Peyer's patch (tissue), 4 donors: ENCODE measurements at regions not wholly inside any gene's neighbourhood (a gene's known extent, or its start where the extent isn't known, plus 50 kb on each side); places are given as distances from the start of the nearest gene placed in this dataset.

Experiments used
- POLR2A ChIP-seq, 2 donors: fragments of 450-650 bp; IDR thresholded peaks; one replicate each; pipeline ENCODE4 v1.5.1; 2017; ENCODE audit warnings: antibody characterized with exemption in 2 of 2, mild to moderate bottlenecking in 2 of 2, moderate library complexity in 2 of 2
- TF ChIP-seq, protein P1 (sequence below), 6 experiments: fragments of 450-650 bp in 4 of 6; fragments of 200-600 bp in 2 of 6; sonication (generic) in 1 of 6; IDR thresholded peaks; one replicate each; pipeline ENCODE4 v1.5.1; 2017 to 2019; ENCODE audit warnings: antibody characterized with exemption in 6 of 6, mild to moderate bottlenecking in 3 of 6, moderate library complexity in 1 of 6

DNA sequence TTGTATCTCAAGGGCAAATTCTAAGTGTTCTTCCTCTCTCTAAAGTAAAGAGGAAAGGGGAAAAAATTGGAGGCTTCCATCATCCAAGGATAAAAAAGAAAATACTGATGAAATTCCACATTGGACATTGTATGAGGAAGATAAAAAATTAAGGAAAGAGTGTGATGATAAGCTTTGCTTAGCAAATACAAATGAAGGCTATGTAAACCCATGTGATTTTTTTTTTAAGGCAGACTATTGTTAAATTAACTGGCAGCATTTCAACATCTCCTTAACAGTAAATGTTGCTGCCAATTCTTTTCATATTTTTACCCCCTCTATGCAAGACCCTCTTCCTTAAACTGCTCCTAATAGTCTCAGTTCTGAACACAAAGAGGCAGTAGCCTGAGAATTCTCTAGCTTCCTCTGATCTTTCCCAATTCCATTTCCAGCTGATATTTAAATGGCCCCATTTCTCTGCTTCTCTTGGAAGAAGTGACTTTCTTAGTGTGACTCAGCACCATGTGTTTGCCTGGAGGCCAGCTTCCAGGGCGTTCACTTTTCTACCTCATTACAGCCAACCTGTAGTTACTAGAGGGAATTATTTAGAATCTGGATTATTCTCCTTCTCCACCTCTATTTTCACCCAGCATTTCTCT is 159.7 kb downstream of the TLE1 start:
- TF ChIP-seq, protein P1, sequence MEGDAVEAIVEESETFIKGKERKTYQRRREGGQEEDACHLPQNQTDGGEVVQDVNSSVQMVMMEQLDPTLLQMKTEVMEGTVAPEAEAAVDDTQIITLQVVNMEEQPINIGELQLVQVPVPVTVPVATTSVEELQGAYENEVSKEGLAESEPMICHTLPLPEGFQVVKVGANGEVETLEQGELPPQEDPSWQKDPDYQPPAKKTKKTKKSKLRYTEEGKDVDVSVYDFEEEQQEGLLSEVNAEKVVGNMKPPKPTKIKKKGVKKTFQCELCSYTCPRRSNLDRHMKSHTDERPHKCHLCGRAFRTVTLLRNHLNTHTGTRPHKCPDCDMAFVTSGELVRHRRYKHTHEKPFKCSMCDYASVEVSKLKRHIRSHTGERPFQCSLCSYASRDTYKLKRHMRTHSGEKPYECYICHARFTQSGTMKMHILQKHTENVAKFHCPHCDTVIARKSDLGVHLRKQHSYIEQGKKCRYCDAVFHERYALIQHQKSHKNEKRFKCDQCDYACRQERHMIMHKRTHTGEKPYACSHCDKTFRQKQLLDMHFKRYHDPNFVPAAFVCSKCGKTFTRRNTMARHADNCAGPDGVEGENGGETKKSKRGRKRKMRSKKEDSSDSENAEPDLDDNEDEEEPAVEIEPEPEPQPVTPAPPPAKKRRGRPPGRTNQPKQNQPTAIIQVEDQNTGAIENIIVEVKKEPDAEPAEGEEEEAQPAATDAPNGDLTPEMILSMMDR (IDR thresholded peaks at IDR 0.05) = no peak
- TF ChIP-seq POLR2A (IDR thresholded peaks at IDR 0.05) = no peak
